Sigmoid colon (tissue), 6 donors: ENCODE measurements at regions not wholly inside any gene's neighbourhood (a gene's known extent, or its start where the extent isn't known, plus 50 kb on each side); places are given as distances from the start of the nearest gene placed in this dataset.

ENCODE experiments used
- DNase-seq: peaks from one replicate; pipeline ENCODE4 v3.0.0-alpha.2; 2019
- H3K27ac ChIP-seq, 4 donors: fragments of 200-600 bp; sonication (generic); one replicate each; pipeline ENCODE4 v1.5.1; 2016 to 2019; ENCODE audit warnings: mild to moderate bottlenecking in 1 of 4
- H3K27me3 ChIP-seq, 3 donors: fragments of 200-600 bp; sonication (generic); one replicate each; pipeline ENCODE4 v1.5.1; 2019; ENCODE audit warnings: mild to moderate bottlenecking in 1 of 3
- H3K36me3 ChIP-seq, 4 donors: fragments of 200-600 bp; sonication (generic); one replicate each; pipeline ENCODE4 v1.5.1; 2016 to 2019
- H3K4me1 ChIP-seq, 4 donors: fragments of 200-600 bp; sonication (generic); one replicate each; pipeline ENCODE4 v1.5.1; 2017 to 2019
- H3K4me3 ChIP-seq, 4 donors: fragments of 200-600 bp; sonication (generic); one replicate each; pipeline ENCODE4 v1.5.1; 2017 to 2019; ENCODE audit warnings: mild to moderate bottlenecking in 2 of 4, moderate library complexity in 1 of 4
- H3K9me3 ChIP-seq, 4 donors: fragments of 200-600 bp in 3 of 4; sonication (generic) in 3 of 4; one replicate each; pipeline versions ENCODE4 v1.5.1 to v1.6.1; 2013 to 2019
- EP300 ChIP-seq, 4 donors: sonication (generic); formaldehyde crosslinking; IDR thresholded peaks; one replicate each; pipeline ENCODE4 v1.6.1; 2017; ENCODE audit warnings: antibody characterized with exemption in 4 of 4
- POLR2A ChIP-seq, 2 donors: fragments of 450-650 bp; IDR thresholded peaks; one replicate each; pipeline ENCODE4 v1.6.1; 2016; ENCODE audit warnings: antibody characterized with exemption in 2 of 2, mild to moderate bottlenecking in 2 of 2, moderate library complexity in 2 of 2
- POLR2AphosphoS5 ChIP-seq, 4 donors: sonication (generic); formaldehyde crosslinking; IDR thresholded peaks; one replicate each; pipeline ENCODE4 v1.6.1; 2017; ENCODE audit warnings: antibody characterized with exemption in 4 of 4
- WGBS, 2 donors: extraction: QIAGEN DNeasy Blood & Tissue Kit; methylation state at CpG; one replicate each; pipeline ENCODE4 v1.1.7; 2013; 5-methylcytosine and 5-hydroxymethylcytosine counted together
- intact Hi-C: fragments of 100-400 bp; cut with DNase I; formaldehyde crosslinking; loops from one replicate; pipeline ENCODE4 v1.15.1; 2023
- TF ChIP-seq, protein P1 (sequence below), 4 experiments: fragments of 450-650 bp in 3 of 4; fragments of 200-600 bp in 1 of 4; IDR thresholded peaks; one replicate each; pipeline ENCODE4 v1.5.1; 2016 to 2019; ENCODE audit warnings: antibody characterized with exemption in 4 of 4, mild to moderate bottlenecking in 3 of 4, moderate library complexity in 2 of 4
- donor health status: healthy with polysubstance abuse.
- donor health status: healthy.

DNA sequence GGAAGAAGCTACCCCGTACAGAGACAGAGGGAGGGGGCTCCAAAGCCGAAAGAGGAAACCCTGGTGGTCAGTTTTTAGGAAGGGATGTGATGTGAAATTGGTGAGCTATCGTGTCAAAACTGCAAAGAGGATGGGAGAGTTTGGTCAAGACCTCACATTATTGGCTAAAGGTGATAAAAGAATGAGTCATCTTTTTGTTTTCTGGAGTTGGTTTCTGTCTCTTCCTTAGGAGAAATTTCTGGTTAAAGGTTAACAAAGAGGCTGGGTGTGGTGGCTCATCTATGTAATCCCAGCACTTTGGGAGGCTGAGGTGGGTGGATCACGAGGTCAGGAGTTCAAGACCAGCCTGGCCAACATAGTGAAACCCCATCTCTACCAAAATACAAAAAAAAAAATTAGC, 217.8 kb upstream of the CBLB start:
- Histone ChIP-seq H3K27me3 (no peaks in the 10 kb centered on the region), H3K27ac (no peak overlapping the region), H3K4me3 (no peak overlapping the region), H3K36me3 (no peaks in the 10 kb centered on the region), H3K4me1 (no peaks in the 10 kb centered on the region), H3K9me3 (no peaks in the 10 kb centered on the region)
- TF ChIP-seq EP300 (IDR thresholded peaks at IDR 0.05) (no peak), POLR2AphosphoS5 (IDR thresholded peaks at IDR 0.05) (no peak), POLR2A (IDR thresholded peaks at IDR 0.05) (no peak)
- TF ChIP-seq, protein P1, sequence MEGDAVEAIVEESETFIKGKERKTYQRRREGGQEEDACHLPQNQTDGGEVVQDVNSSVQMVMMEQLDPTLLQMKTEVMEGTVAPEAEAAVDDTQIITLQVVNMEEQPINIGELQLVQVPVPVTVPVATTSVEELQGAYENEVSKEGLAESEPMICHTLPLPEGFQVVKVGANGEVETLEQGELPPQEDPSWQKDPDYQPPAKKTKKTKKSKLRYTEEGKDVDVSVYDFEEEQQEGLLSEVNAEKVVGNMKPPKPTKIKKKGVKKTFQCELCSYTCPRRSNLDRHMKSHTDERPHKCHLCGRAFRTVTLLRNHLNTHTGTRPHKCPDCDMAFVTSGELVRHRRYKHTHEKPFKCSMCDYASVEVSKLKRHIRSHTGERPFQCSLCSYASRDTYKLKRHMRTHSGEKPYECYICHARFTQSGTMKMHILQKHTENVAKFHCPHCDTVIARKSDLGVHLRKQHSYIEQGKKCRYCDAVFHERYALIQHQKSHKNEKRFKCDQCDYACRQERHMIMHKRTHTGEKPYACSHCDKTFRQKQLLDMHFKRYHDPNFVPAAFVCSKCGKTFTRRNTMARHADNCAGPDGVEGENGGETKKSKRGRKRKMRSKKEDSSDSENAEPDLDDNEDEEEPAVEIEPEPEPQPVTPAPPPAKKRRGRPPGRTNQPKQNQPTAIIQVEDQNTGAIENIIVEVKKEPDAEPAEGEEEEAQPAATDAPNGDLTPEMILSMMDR (IDR thresholded peaks at IDR 0.05): no peak
- 78 to 89% methylated on average over 4 of the region's 4 CpGs for WGBS, 2 donors
- DNase-seq: no peak
- intact Hi-C loops: no loop called here

DNA sequence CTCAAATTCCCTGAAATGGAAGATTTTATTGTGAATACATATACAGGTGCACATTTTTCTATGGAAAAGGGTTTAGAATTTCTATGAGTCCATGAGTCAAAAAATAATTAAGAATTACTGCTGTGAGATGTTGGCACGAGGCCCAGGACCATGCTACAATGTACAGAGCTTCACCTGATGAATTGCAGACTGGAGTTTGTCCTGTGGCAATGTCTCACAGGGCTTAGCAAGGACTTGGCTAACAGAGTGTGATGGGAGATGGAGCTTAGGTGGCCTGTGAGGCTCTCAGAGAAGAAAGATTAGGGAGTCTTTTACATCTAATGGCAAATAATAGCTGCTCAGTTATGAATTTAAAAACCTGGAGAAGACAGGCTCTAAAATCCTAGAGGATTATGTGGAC, 219.5 kb upstream of the CBLB start:
- H3K36me3 ChIP-seq: no peaks in the 10 kb centered on the region
- no peaks in the 10 kb centered on the region for H3K27me3 ChIP-seq
- TF ChIP-seq, protein P1 (IDR thresholded peaks at IDR 0.05): no peak
- no peak overlapping the region for H3K4me3 ChIP-seq
- H3K9me3 ChIP-seq: no peaks in the 10 kb centered on the region
- no peak for DNase-seq
- intact Hi-C loops: no loop called here
- no peaks in the 10 kb centered on the region for H3K4me1 ChIP-seq
- 68% methylated on average over 1 of the region's 1 CpG for WGBS, 2 donors
- H3K27ac ChIP-seq: no peak overlapping the region

DNA sequence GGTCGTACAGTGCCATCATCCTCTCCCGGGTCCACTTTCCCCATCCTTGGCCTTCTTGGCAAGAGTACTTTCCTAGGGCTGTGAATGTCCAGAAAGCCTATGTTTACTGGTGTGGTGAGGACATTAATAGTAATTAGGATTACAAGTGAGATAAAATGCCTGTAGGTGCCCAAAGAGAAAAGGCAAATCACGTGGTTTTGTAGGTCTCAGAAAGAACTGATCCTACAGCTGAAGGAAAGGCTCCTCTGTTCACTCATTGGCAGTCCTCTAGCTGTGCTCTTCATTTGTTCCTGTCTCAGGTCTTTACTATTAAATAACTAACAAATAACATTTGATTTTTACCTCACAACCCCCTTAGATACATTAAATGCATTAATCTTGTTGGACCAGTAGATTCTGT, 220.1 kb upstream of the CBLB start:
- Histone ChIP-seq H3K27me3 (no peaks in the 10 kb centered on the region), H3K9me3 (no peaks in the 10 kb centered on the region), H3K4me3 (no peak overlapping the region), H3K36me3 (no peaks in the 10 kb centered on the region), H3K27ac (no peak overlapping the region), H3K4me1 (no peaks in the 10 kb centered on the region)
- no peak for TF ChIP-seq EP300 (IDR thresholded peaks at IDR 0.05)
- TF ChIP-seq, protein P1 (IDR thresholded peaks at IDR 0.05): no peak
- no peak for TF ChIP-seq POLR2AphosphoS5 (IDR thresholded peaks at IDR 0.05)
- TF ChIP-seq POLR2A (IDR thresholded peaks at IDR 0.05): no peak
- no peak for DNase-seq
- WGBS, 2 donors: 82 to 97% methylated on average over 3 of the region's 3 CpGs
- intact Hi-C loops: no loop called here

DNA sequence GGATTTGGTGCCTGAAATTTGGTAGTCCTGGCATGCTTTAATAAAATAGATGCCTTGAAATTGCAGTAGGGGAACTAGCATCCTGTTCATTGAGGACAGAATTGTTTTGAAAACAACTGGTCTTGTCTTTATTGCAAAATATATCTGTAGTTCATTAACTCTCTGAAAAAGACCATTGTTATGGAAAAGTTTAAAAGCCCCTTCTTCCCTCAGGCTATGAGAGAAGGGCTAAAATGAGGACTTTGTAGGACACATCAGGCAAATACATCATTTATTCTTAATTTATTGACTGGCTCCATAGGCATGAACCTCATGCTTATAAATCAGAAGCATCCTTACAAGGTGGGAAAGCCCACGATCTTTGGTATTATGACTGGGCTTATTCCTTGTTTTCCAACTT, 221.0 kb upstream of the CBLB start:
- DNase-seq: no peak
- TF ChIP-seq EP300 (IDR thresholded peaks at IDR 0.05) (no peak), POLR2AphosphoS5 (IDR thresholded peaks at IDR 0.05) (no peak), POLR2A (IDR thresholded peaks at IDR 0.05) (no peak)
- TF ChIP-seq, protein P1 (IDR thresholded peaks at IDR 0.05): no peak
- H3K27ac ChIP-seq: no peak overlapping the region
- H3K4me1 ChIP-seq: no peaks in the 10 kb centered on the region
- H3K4me3 ChIP-seq: no peak overlapping the region
- H3K9me3 ChIP-seq: no peaks in the 10 kb centered on the region
- no peaks in the 10 kb centered on the region for H3K27me3 ChIP-seq
- 89 to 96% methylated on average over 1 of the region's 1 CpG for WGBS, 2 donors
- no peaks in the 10 kb centered on the region for H3K36me3 ChIP-seq
- intact Hi-C loops: no loop called here

DNA sequence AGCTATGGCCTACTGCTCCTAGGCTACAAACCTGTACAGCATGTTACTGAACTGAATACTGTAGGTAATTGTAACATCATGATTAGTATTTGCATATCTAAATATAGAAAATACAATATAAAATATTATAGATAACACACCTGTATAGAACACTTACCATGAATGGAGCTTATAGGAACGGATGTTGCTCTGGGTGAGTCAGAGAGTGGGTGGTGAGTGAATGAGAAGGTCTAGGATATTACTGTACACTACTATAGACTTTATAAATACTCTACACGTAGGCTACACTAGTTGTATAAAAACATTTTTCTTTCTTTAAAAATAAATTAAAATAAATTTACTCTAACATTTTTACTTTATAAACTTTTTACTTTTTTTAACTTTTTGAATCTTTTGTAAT, 224.0 kb upstream of the CBLB start:
- Histone ChIP-seq H3K9me3 (peaks cover 0 to 1% (median 0%) of the 10 kb centered on the region in 4 donors), H3K4me1 (no peaks in the 10 kb centered on the region), H3K36me3 (no peaks in the 10 kb centered on the region), H3K4me3 (no peak overlapping the region), H3K27ac (no peak overlapping the region), H3K27me3 (no peaks in the 10 kb centered on the region)
- WGBS, 2 donors: 78 to 86% methylated on average over 2 of the region's 2 CpGs
- DNase-seq: no peak
- intact Hi-C loops: no loop called here
- TF ChIP-seq POLR2A (IDR thresholded peaks at IDR 0.05) (no peak), EP300 (IDR thresholded peaks at IDR 0.05) (no peak), POLR2AphosphoS5 (IDR thresholded peaks at IDR 0.05) (no peak)
- TF ChIP-seq, protein P1 (IDR thresholded peaks at IDR 0.05): no peak
